ENCODE measurements at regions not wholly inside any gene's neighbourhood (a gene's known extent, or its start where the extent isn't known, plus 50 kb on each side); places are given as distances from the start of the nearest gene placed in this dataset.

- Histone ChIP-seq H3K27ac (ENCODE audit: low read depth in 1 of 2, low read length in 2 of 2) (no peak overlapping the region), H3K4me3 (ENCODE audit: low read length) (no peak overlapping the region), H3K4me1 (ENCODE audit: insufficient read depth, low read length) (no peaks in the 10 kb centered on the region), H3K36me3 (ENCODE audit: insufficient read depth, low read length) (no peaks in the 10 kb centered on the region), H3K9me3 (ENCODE audit: control insufficient read depth in 1 of 2, insufficient read depth in 1 of 2, low read length in 2 of 2) (no peaks in the 10 kb centered on the region), H3K27me3 (ENCODE audit: control insufficient read depth in 1 of 2, insufficient read depth in 2 of 2, low read length in 2 of 2) (no peaks in the 10 kb centered on the region)
- Mint-ChIP-seq H3K27me3 (peaks cover under 1% of the 10 kb centered on the region), H3K27ac (no peak overlapping the region), H3K36me3 (ENCODE audit: low read depth) (no peaks in the 10 kb centered on the region), H3K9me3 (no peaks in the 10 kb centered on the region), H3K4me3 (no peak overlapping the region), H3K4me1 (ENCODE audit: low read depth) (no peaks in the 10 kb centered on the region)
- no peak for TF ChIP-seq CTCF (IDR thresholded peaks at IDR 0.05)
- ChIA-PET POLR2A (no interaction called here), CTCF (interaction anchor here (1.4 kb wide), 1 partner anchor 9 kb away, joined by 4 read pairs; no protein-coding TSS in a partner anchor)
- intact Hi-C loops (cut with DNase I, micrococcal nuclease), result no loop called here
- no peak for DNase-seq
- no peak for ATAC-seq (ENCODE audit: poor library complexity)
Observed at GRCh38 chr1:87905651-87906050, 577.0 kb downstream of the LMO4 start.

- Mint-ChIP-seq H3K9me3 (no peaks in the 10 kb centered on the region), H3K27me3 (no peaks in the 10 kb centered on the region), H3K27ac (no peak overlapping the region), H3K36me3 (ENCODE audit: low read depth) (no peaks in the 10 kb centered on the region), H3K4me1 (ENCODE audit: low read depth) (no peaks in the 10 kb centered on the region), H3K4me3 (no peak overlapping the region)
- no peaks in the 10 kb centered on the region for H3K36me3 ChIP-seq (ENCODE audit: insufficient read depth, low read length)
- H3K27ac ChIP-seq (ENCODE audit: low read depth in 1 of 2, low read length in 2 of 2), result no peak overlapping the region
- ChIA-PET POLR2A (no interaction called here), CTCF (interaction anchor here (1.4 kb wide), 1 partner anchor 9 kb away, joined by 4 read pairs; no protein-coding TSS in a partner anchor)
- ATAC-seq (ENCODE audit: poor library complexity) (no peak), DNase-seq (no peak)
- H3K4me1 ChIP-seq (ENCODE audit: insufficient read depth, low read length), result no peaks in the 10 kb centered on the region
- no peaks in the 10 kb centered on the region for H3K27me3 ChIP-seq (ENCODE audit: control insufficient read depth in 1 of 2, insufficient read depth in 2 of 2, low read length in 2 of 2)
- intact Hi-C loops (cut with DNase I, micrococcal nuclease), result no loop called here
- TF ChIP-seq CTCF (IDR thresholded peaks at IDR 0.05), result no peak
- H3K9me3 ChIP-seq (ENCODE audit: control insufficient read depth in 1 of 2, insufficient read depth in 1 of 2, low read length in 2 of 2), result no peaks in the 10 kb centered on the region
- H3K4me3 ChIP-seq (ENCODE audit: low read length), result no peak overlapping the region
Observed at GRCh38 chr1:87906078-87906477, 577.4 kb downstream of the LMO4 start.

GRCh38 chr1:87913361-87913760 is 584.7 kb downstream of the LMO4 start:
- Histone ChIP-seq H3K4me3 (ENCODE audit: low read length) (no peak overlapping the region), H3K27ac (ENCODE audit: low read depth in 1 of 2, low read length in 2 of 2) (no peak overlapping the region), H3K27me3 (ENCODE audit: control insufficient read depth in 1 of 2, insufficient read depth in 2 of 2, low read length in 2 of 2) (no peaks in the 10 kb centered on the region), H3K9me3 (ENCODE audit: control insufficient read depth in 1 of 2, insufficient read depth in 1 of 2, low read length in 2 of 2) (peaks cover 0 to 8% of the 10 kb centered on the region in 2 experiments), H3K4me1 (ENCODE audit: insufficient read depth, low read length) (no peaks in the 10 kb centered on the region), H3K36me3 (ENCODE audit: insufficient read depth, low read length) (no peaks in the 10 kb centered on the region)
- no peak for TF ChIP-seq CTCF (IDR thresholded peaks at IDR 0.05)
- ATAC-seq (ENCODE audit: poor library complexity) (no peak), DNase-seq (no peak)
- H3K27me3 Mint-ChIP-seq, result peaks cover 11% of the 10 kb centered on the region
- POLR2A ChIA-PET, result no interaction called here
- no peak overlapping the region for H3K4me3 Mint-ChIP-seq
- intact Hi-C loops (cut with DNase I, micrococcal nuclease), result no loop called here
- H3K4me1 Mint-ChIP-seq (ENCODE audit: low read depth), result no peaks in the 10 kb centered on the region
- CTCF ChIA-PET, result no interaction called here
- peaks cover 7% of the 10 kb centered on the region for H3K9me3 Mint-ChIP-seq
- H3K27ac Mint-ChIP-seq, result no peak overlapping the region
- no peaks in the 10 kb centered on the region for H3K36me3 Mint-ChIP-seq (ENCODE audit: low read depth)

All from CD4-positive, alpha-beta T cell (primary cell).